DOHH2 (cell line): ENCODE measurements at regions not wholly inside any gene's neighbourhood (a gene's known extent, or its start where the extent isn't known, plus 50 kb on each side); places are given as distances from the start of the nearest gene placed in this dataset.

Experiments used
- H3F3A ChIP-seq: fragments of 200-600 bp; sonication (generic), shearing (Covaris generic); 2 replicates; pipeline ENCODE4 v1.6.0; 2016; ENCODE audit warnings: antibody characterized with exemption, mild to moderate bottlenecking; ENCODE audit not compliant: control insufficient read depth, insufficient read depth
- H3K27ac ChIP-seq: fragments of 200-600 bp; sonication (generic); 2 replicates; pipeline ENCODE4 v1.5.1; 2014; ENCODE audit warnings: low read depth, mild to moderate bottlenecking, low read length, moderate library complexity
- H3K27me3 ChIP-seq: fragments of 200-600 bp; sonication (generic); 2 replicates; pipeline ENCODE4 v1.6.1; 2014; ENCODE audit warnings: mild to moderate bottlenecking, low read length, mixed read lengths; ENCODE audit not compliant: control insufficient read depth
- H3K36me3 ChIP-seq: fragments of 200-600 bp; sonication (generic); 2 replicates; pipeline ENCODE4 v1.6.1; 2014; ENCODE audit warnings: mild to moderate bottlenecking, low read length, moderate library complexity, mixed read lengths; ENCODE audit not compliant: control insufficient read depth
- H3K4me1 ChIP-seq: fragments of 200-600 bp; sonication (generic); 2 replicates; pipeline ENCODE4 v1.6.1; 2014; ENCODE audit warnings: mild to moderate bottlenecking, low read length, mixed read lengths; ENCODE audit not compliant: control insufficient read depth
- H3K4me2 ChIP-seq: fragments of 200-600 bp; sonication (generic); 2 replicates; pipeline ENCODE4 v1.6.0; 2014; ENCODE audit warnings: mild to moderate bottlenecking, low read length, moderate library complexity
- H3K4me3 ChIP-seq: fragments of 200-600 bp; sonication (generic); 2 replicates; pipeline ENCODE4 v1.5.1; 2014; ENCODE audit warnings: mild to moderate bottlenecking, low read length, mixed read lengths
- H3K79me2 ChIP-seq: fragments of 200-600 bp; sonication (generic); 2 replicates; pipeline ENCODE4 v1.6.1; 2014; ENCODE audit warnings: mild to moderate bottlenecking, low read length, mixed read lengths; ENCODE audit not compliant: control insufficient read depth
- H3K9me2 ChIP-seq: fragments of 200-600 bp; sonication (generic); replicated peaks from 2 replicates; pipeline ENCODE4 v1.6.1; 2014; ENCODE audit warnings: mild to moderate bottlenecking, low read length, mixed read lengths; ENCODE audit not compliant: control insufficient read depth
- H3K9me3 ChIP-seq: fragments of 200-600 bp; sonication (generic); 2 replicates; pipeline ENCODE4 v1.6.1; 2014; ENCODE audit warnings: antibody characterized with exemption, low read length, mixed read lengths; ENCODE audit not compliant: control insufficient read depth, insufficient read depth
- H4K20me1 ChIP-seq: fragments of 200-600 bp; sonication (generic); 2 replicates; pipeline ENCODE4 v1.6.0; 2014; ENCODE audit warnings: low read depth, mild to moderate bottlenecking, antibody characterized with exemption, low read length, moderate library complexity; ENCODE audit not compliant: control insufficient read depth, insufficient read depth
- CTCF ChIP-seq: fragments of 200-600 bp; sonication (generic); IDR thresholded peaks from one replicate; pipeline ENCODE4 v1.5.1; 2014; ENCODE audit warnings: antibody characterized with exemption, mild to moderate bottlenecking, low read depth, low read length; ENCODE audit not compliant: poor library complexity, severe bottlenecking
- EZH2phosphoT487 ChIP-seq: fragments of 200-600 bp; sonication (generic); IDR thresholded peaks from 2 replicates; pipeline ENCODE4 v1.6.1; 2017; ENCODE audit warnings: borderline replicate concordance, mild to moderate bottlenecking, antibody characterized with exemption, low read length, moderate library complexity, mixed read lengths

- no peak overlapping the region for H3K4me2 ChIP-seq
- no peak overlapping the region for H3K27ac ChIP-seq
Observed at GRCh38 chr20:55095745-55096400, 620.5 kb downstream of the DOK5 start.

GRCh38 chr20:55094353-55094861 lies 619.0 kb downstream of the DOK5 start:
- no peak overlapping the region for H3K4me3 ChIP-seq
- H3K79me2 ChIP-seq: no peaks in the 10 kb centered on the region
- no peaks in the 10 kb centered on the region for H3K9me2 ChIP-seq
- H3K27me3 ChIP-seq: no peaks in the 10 kb centered on the region
- no peak overlapping the region for H3K4me2 ChIP-seq
- no peaks in the 10 kb centered on the region for H3K9me3 ChIP-seq
- H3F3A ChIP-seq: no peaks in the 10 kb centered on the region
- TF ChIP-seq EZH2phosphoT487: no peak
- no peak for TF ChIP-seq CTCF
- H3K27ac ChIP-seq: no peak overlapping the region
- H3K4me1 ChIP-seq: no peaks in the 10 kb centered on the region
- no peaks in the 10 kb centered on the region for H3K36me3 ChIP-seq
- no peaks in the 10 kb centered on the region for H4K20me1 ChIP-seq

More at GRCh38 chr20:55095745-55096400, 620.5 kb downstream of the DOK5 start:
- H3K36me3 ChIP-seq: no peaks in the 10 kb centered on the region
- no peaks in the 10 kb centered on the region for H4K20me1 ChIP-seq
- H3F3A ChIP-seq: no peaks in the 10 kb centered on the region
- no peaks in the 10 kb centered on the region for H3K9me2 ChIP-seq
- H3K79me2 ChIP-seq: no peaks in the 10 kb centered on the region
- TF ChIP-seq EZH2phosphoT487 (no peak), CTCF (no peak)
- no peaks in the 10 kb centered on the region for H3K4me1 ChIP-seq
- H3K4me3 ChIP-seq: no peak overlapping the region
- no peaks in the 10 kb centered on the region for H3K27me3 ChIP-seq
- H3K9me3 ChIP-seq: no peaks in the 10 kb centered on the region

DNA sequence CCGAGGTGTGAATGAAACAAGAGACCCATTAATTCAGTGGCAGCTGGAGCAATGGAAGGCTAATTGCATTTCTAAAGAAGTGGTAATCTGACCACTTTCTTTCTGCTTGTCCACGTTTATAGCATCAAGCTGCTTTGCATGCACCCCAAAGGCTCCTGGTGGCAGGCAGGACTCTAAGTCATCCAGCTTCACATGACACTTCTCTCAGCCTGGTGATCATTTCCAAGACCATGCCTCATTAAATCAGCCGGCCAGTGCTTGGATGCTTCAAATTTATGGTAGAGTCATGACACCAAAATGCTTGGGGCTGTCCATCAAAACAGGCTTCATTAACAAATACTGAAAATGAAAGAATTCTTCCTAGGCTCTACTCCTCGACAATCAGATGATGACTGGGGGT lies 614.9 kb downstream of the DOK5 start:
- Histone ChIP-seq H3K36me3 (no peaks in the 10 kb centered on the region), H4K20me1 (no peaks in the 10 kb centered on the region), H3F3A (no peaks in the 10 kb centered on the region), H3K9me2 (no peaks in the 10 kb centered on the region), H3K9me3 (no peaks in the 10 kb centered on the region), H3K4me1 (no peaks in the 10 kb centered on the region), H3K27me3 (no peaks in the 10 kb centered on the region), H3K4me2 (no peak overlapping the region), H3K4me3 (no peak overlapping the region), H3K79me2 (no peaks in the 10 kb centered on the region), H3K27ac (no peak overlapping the region)
- TF ChIP-seq CTCF (no peak), EZH2phosphoT487 (no peak)
